B cell (primary cell): ENCODE measurements at regions not wholly inside any gene's neighbourhood (a gene's known extent, or its start where the extent isn't known, plus 50 kb on each side); places are given as distances from the start of the nearest gene placed in this dataset.

Experiments
- ATAC-seq: fragments of 200-7000 bp; cut with Tn5 transposase; one replicate; pipeline ENCODE4 v1.10.0; 2021; ENCODE audit warnings: low read depth, mild to moderate bottlenecking, moderate number of reproducible peaks, moderate library complexity
- CTCF ChIA-PET: fragments of 350-600 bp; sonication (Branson Sonifier 250); formaldehyde crosslinking; loops from one replicate; lab custom pipeline; 2021; ENCODE audit warnings: antibody characterized with exemption, inconsistent platforms; lab: Charles Lee
- POLR2A ChIA-PET: fragments of 350-600 bp; sonication (Branson Sonifier 250); formaldehyde crosslinking; loops from one replicate; lab custom pipeline; 2021; ENCODE audit warnings: antibody characterized with exemption; lab: Charles Lee
- DNase-seq: peaks from one replicate; pipeline ENCODE4 v3.0.0; 2013
- H2AFZ ChIP-seq: 2 replicates; pipeline ENCODE4 v1.6.1; 2012; ENCODE audit warnings: mild to moderate bottlenecking, low read depth, low read length; ENCODE audit not compliant: insufficient read depth, poor library complexity, severe bottlenecking
- H3K27ac ChIP-seq, 2 donors: 1 replicate in 1 of 2; 2 replicates in 1 of 2; pipeline ENCODE4 v1.5.1; 2012 to 2013; ENCODE audit warnings: low read length in 2 of 2, mild to moderate bottlenecking in 2 of 2, moderate library complexity in 1 of 2
- H3K27me3 ChIP-seq, 4 experiments: fragments of 200-600 bp in 1 of 4; sonication (generic) in 1 of 4; replicated peaks in 1 of 4; 1 replicate in 2 of 4; 2 replicates in 2 of 4; pipeline versions ENCODE4 v1.6.1 to v1.7.0; 2013 to 2016; ENCODE audit warnings: low read length in 3 of 4, mild to moderate bottlenecking in 2 of 4, mixed read lengths in 1 of 4, moderate library complexity in 1 of 4; ENCODE audit not compliant: insufficient read depth in 4 of 4, control insufficient read depth in 3 of 4; ENCODE audit errors: control extremely low read depth in 1 of 4
- H3K36me3 ChIP-seq, 2 experiments: replicated peaks in 1 of 2; 1 replicate in 1 of 2; 2 replicates in 1 of 2; pipeline versions ENCODE4 v1.6.1 to v1.7.1; 2013; ENCODE audit warnings: low read length in 1 of 2; ENCODE audit not compliant: insufficient read depth in 2 of 2, control insufficient read depth in 1 of 2; ENCODE audit errors: control extremely low read depth in 1 of 2, extremely low read depth in 1 of 2
- H3K4me1 ChIP-seq, 2 donors: fragments of 200-600 bp in 1 of 2; sonication (generic) in 1 of 2; 1 replicate in 1 of 2; 2 replicates in 1 of 2; pipeline versions ENCODE4 v1.5.1 to v1.6.1; 2013 to 2017; ENCODE audit warnings: low read length in 2 of 2; ENCODE audit not compliant: control insufficient read depth in 2 of 2, insufficient read depth in 2 of 2
- H3K4me2 ChIP-seq: replicated peaks from 2 replicates; pipeline ENCODE3; 2012; ENCODE audit warnings: mild to moderate bottlenecking, low read depth, low read length; ENCODE audit not compliant: poor library complexity, severe bottlenecking
- H3K4me3 ChIP-seq, 5 experiments: fragments of 200-600 bp in 1 of 5; sonication (generic) in 1 of 5; 1 replicate in 3 of 5; 2 replicates in 2 of 5; pipeline versions ENCODE4 v1.5.1 to v1.7.0; 2011 to 2016; ENCODE audit warnings: low read length in 4 of 5, mild to moderate bottlenecking in 4 of 5, low read depth in 2 of 5, control low read depth in 1 of 5, moderate library complexity in 1 of 5; ENCODE audit not compliant: insufficient read depth in 1 of 5; ENCODE audit errors: control extremely low read depth in 1 of 5, extremely low read depth in 1 of 5
- H3K79me2 ChIP-seq: fragments of 200-600 bp; sonication (generic); one replicate; pipeline ENCODE4 v1.6.0; 2016; ENCODE audit warnings: low read length; ENCODE audit not compliant: control insufficient read depth, insufficient read depth
- H3K9ac ChIP-seq: fragments of 200-600 bp; sonication (generic); 2 replicates; pipeline ENCODE4 v1.6.1; 2017; ENCODE audit warnings: mild to moderate bottlenecking, low read length, moderate library complexity
- H3K9me3 ChIP-seq, 3 donors: one replicate each; pipeline versions ENCODE4 v1.6.1 to v1.7.1; 2013; ENCODE audit warnings: low read length in 2 of 3; ENCODE audit not compliant: control insufficient read depth in 2 of 3, insufficient read depth in 1 of 3; ENCODE audit errors: control extremely low read depth in 1 of 3
- H4K20me1 ChIP-seq: 2 replicates; pipeline ENCODE4 v1.6.0; 2012; ENCODE audit warnings: mild to moderate bottlenecking, low read length; ENCODE audit not compliant: insufficient read depth, control insufficient read depth, poor library complexity, severe bottlenecking
- H3K27ac Mint-ChIP-seq: one replicate; pipeline ENCODE4 v1.8.0; 2021; ENCODE audit warnings: mixed read lengths
- H3K27me3 Mint-ChIP-seq: one replicate; pipeline ENCODE4 v1.8.0; 2021; ENCODE audit warnings: mixed read lengths
- H3K4me1 Mint-ChIP-seq: one replicate; pipeline ENCODE4 v1.8.0; 2021; ENCODE audit warnings: mixed read lengths
- H3K4me3 Mint-ChIP-seq: one replicate; pipeline ENCODE4 v1.8.0; 2021; ENCODE audit warnings: mixed read lengths
- H3K9me3 Mint-ChIP-seq: one replicate; pipeline ENCODE4 v1.8.0; 2022; ENCODE audit warnings: mixed read lengths; ENCODE audit not compliant: insufficient read depth
- CTCF ChIP-seq: fragments of 200-600 bp; IDR thresholded peaks from one replicate; pipeline ENCODE4 v1.8.0; 2022; ENCODE audit warnings: antibody characterized with exemption, mild to moderate bottlenecking
- EZH2 ChIP-seq: IDR thresholded peaks from 2 replicates; pipeline ENCODE4 v1.6.1; 2012; ENCODE audit warnings: borderline replicate concordance, low read depth, mild to moderate bottlenecking, moderate library complexity, low read length; ENCODE audit not compliant: insufficient read depth, poor library complexity, severe bottlenecking
- WGBS: methylation state at CpG from one replicate; pipeline ENCODE4 v1.1.5; 2013; ENCODE audit warnings: missing lambda C conversion rate; ENCODE audit not compliant: insufficient coverage; 5-methylcytosine and 5-hydroxymethylcytosine counted together
- intact Hi-C: fragments of 100-400 bp; cut with micrococcal nuclease; formaldehyde crosslinking; loops from one replicate; pipeline ENCODE4 v1.10.0; 2022

GRCh38 chr6:138013959-138014358 is 93.3 kb downstream of the PERP start:
- H3K4me3 Mint-ChIP-seq, result no peak overlapping the region
- H3K9me3 Mint-ChIP-seq, result no peaks in the 10 kb centered on the region
- H3K27me3 Mint-ChIP-seq, result peaks cover 15% of the 10 kb centered on the region
- Histone ChIP-seq H3K27ac (no peak overlapping the region), H3K36me3 (no peaks in the 10 kb centered on the region), H3K9me3 (no peaks in the 10 kb centered on the region), H3K4me3 (no peak overlapping the region), H3K9ac (no peak overlapping the region), H3K27me3 (peaks cover 0 to 6% (median 0%) of the 10 kb centered on the region in 4 experiments), H3K4me1 (no peaks in the 10 kb centered on the region), H2AFZ (no peak overlapping the region), H4K20me1 (no peaks in the 10 kb centered on the region), H3K79me2 (no peaks in the 10 kb centered on the region), H3K4me2 (no peak overlapping the region)
- intact Hi-C loops, result no loop called here
- ATAC-seq, result no peak
- 83% methylated on average over 1 of the region's 1 CpG for WGBS
- ChIA-PET POLR2A (no interaction called here), CTCF (interaction anchor here (1.6 kb wide), 1 partner anchor 9 kb away, joined by 8 read pairs; no protein-coding TSS in a partner anchor)
- DNase-seq, result no peak
- TF ChIP-seq EZH2 (no peak), CTCF (no peak)
- no peaks in the 10 kb centered on the region for H3K4me1 Mint-ChIP-seq
- H3K27ac Mint-ChIP-seq, result no peak overlapping the region

GRCh38 chr6:138017166-138017757 is 90.0 kb downstream of the PERP start:
- no peaks in the 10 kb centered on the region for H3K4me1 Mint-ChIP-seq
- ChIA-PET POLR2A (no interaction called here), CTCF (no interaction called here)
- no peak overlapping the region for H3K4me2 ChIP-seq
- TF ChIP-seq CTCF (no peak), EZH2 (no peak)
- no peaks in the 10 kb centered on the region for H3K9me3 Mint-ChIP-seq
- H3K36me3 ChIP-seq, result no peaks in the 10 kb centered on the region
- H3K27ac Mint-ChIP-seq, result no peak overlapping the region
- no peaks in the 10 kb centered on the region for H3K9me3 ChIP-seq
- no peaks in the 10 kb centered on the region for H3K79me2 ChIP-seq
- intact Hi-C loops, result no loop called here
- ATAC-seq, result no peak
- H3K27me3 Mint-ChIP-seq, result peaks cover 15% of the 10 kb centered on the region
- no peak overlapping the region for H3K4me3 Mint-ChIP-seq
- no peak overlapping the region for H3K27ac ChIP-seq
- no peak overlapping the region for H3K4me3 ChIP-seq
- DNase-seq, result no peak
- no peak overlapping the region for H2AFZ ChIP-seq
- peaks cover 0 to 6% (median 2%) of the 10 kb centered on the region in 4 experiments for H3K27me3 ChIP-seq
- H3K4me1 ChIP-seq, result no peaks in the 10 kb centered on the region
- H4K20me1 ChIP-seq, result no peaks in the 10 kb centered on the region
- no peak overlapping the region for H3K9ac ChIP-seq
